ENCODE measurements at regions not wholly inside any gene's neighbourhood (a gene's known extent, or its start where the extent isn't known, plus 50 kb on each side); places are given as distances from the start of the nearest gene placed in this dataset.

- H3K27me3 ChIP-seq, result no peaks in the 10 kb centered on the region
- WGBS, result 94% methylated on average over 20 of the region's 27 CpGs
- TF ChIP-seq CTCF (IDR thresholded peaks at IDR 0.05) (no peak), POLR2A (IDR thresholded peaks at IDR 0.05) (no peak), POLR2AphosphoS5 (IDR thresholded peaks at IDR 0.05) (no peak), EP300 (IDR thresholded peaks at IDR 0.05) (no peak)
- H3K27ac ChIP-seq, result no peak overlapping the region
- no peak overlapping the region for H3K4me3 ChIP-seq
- H3K9me3 ChIP-seq, result no peaks in the 10 kb centered on the region
- H3K36me3 ChIP-seq, result no peaks in the 10 kb centered on the region
- H3K4me1 ChIP-seq, result no peaks in the 10 kb centered on the region
- DNase-seq (ENCODE audit: low spot score in 2 of 2), result no peak
These were observed 256.1 kb downstream of the RPRM start for GRCh38 chr2:153222231-153223165.

- no peak for DNase-seq (ENCODE audit: low spot score in 2 of 2)
- 90% methylated on average over 8 of the region's 11 CpGs for WGBS
These were observed 257.1 kb downstream of the RPRM start for GRCh38 chr2:153221506-153221905.

GRCh38 chr2:153221087-153221486 is 257.5 kb downstream of the RPRM start:
- no peaks in the 10 kb centered on the region for H3K36me3 ChIP-seq
- H3K27me3 ChIP-seq, result no peaks in the 10 kb centered on the region
- H3K4me3 ChIP-seq, result no peak overlapping the region
- TF ChIP-seq POLR2A (IDR thresholded peaks at IDR 0.05) (no peak), POLR2AphosphoS5 (IDR thresholded peaks at IDR 0.05) (no peak), EP300 (IDR thresholded peaks at IDR 0.05) (no peak), CTCF (IDR thresholded peaks at IDR 0.05) (no peak)
- H3K4me1 ChIP-seq, result no peaks in the 10 kb centered on the region
- no peak overlapping the region for H3K27ac ChIP-seq
- no peak for DNase-seq (ENCODE audit: low spot score in 2 of 2)
- 88% methylated on average over 9 of the region's 9 CpGs for WGBS
- no peaks in the 10 kb centered on the region for H3K9me3 ChIP-seq

More at GRCh38 chr2:153221506-153221905, 257.1 kb downstream of the RPRM start:
- TF ChIP-seq POLR2AphosphoS5 (IDR thresholded peaks at IDR 0.05), result no peak
- TF ChIP-seq EP300 (IDR thresholded peaks at IDR 0.05), result no peak
- TF ChIP-seq CTCF (IDR thresholded peaks at IDR 0.05), result no peak
- no peak for TF ChIP-seq POLR2A (IDR thresholded peaks at IDR 0.05)
- Histone ChIP-seq H3K36me3 (no peaks in the 10 kb centered on the region), H3K4me3 (no peak overlapping the region), H3K27me3 (no peaks in the 10 kb centered on the region), H3K9me3 (no peaks in the 10 kb centered on the region), H3K27ac (no peak overlapping the region), H3K4me1 (no peaks in the 10 kb centered on the region)

- Histone ChIP-seq H3K36me3 (no peaks in the 10 kb centered on the region), H3K27ac (no peak overlapping the region), H3K9me3 (no peaks in the 10 kb centered on the region), H3K27me3 (no peaks in the 10 kb centered on the region), H3K4me3 (no peak overlapping the region), H3K4me1 (no peaks in the 10 kb centered on the region)
- TF ChIP-seq CTCF (IDR thresholded peaks at IDR 0.05) (no peak), EP300 (IDR thresholded peaks at IDR 0.05) (no peak)
- DNase-seq (ENCODE audit: low spot score in 2 of 2), result no peak
These were observed 259.7 kb downstream of the RPRM start for GRCh38 chr2:153218851-153219250.

GRCh38 chr2:153214337-153214736 is 264.2 kb downstream of the RPRM start:
- H3K9me3 ChIP-seq, result no peaks in the 10 kb centered on the region
- H3K4me1 ChIP-seq, result no peaks in the 10 kb centered on the region
- 68% methylated on average over 1 of the region's 1 CpG for WGBS
- no peak overlapping the region for H3K27ac ChIP-seq
- no peak for DNase-seq (ENCODE audit: low spot score in 2 of 2)
- H3K27me3 ChIP-seq, result no peaks in the 10 kb centered on the region
- H3K4me3 ChIP-seq, result no peak overlapping the region
- H3K36me3 ChIP-seq, result no peaks in the 10 kb centered on the region
- no peak for TF ChIP-seq POLR2AphosphoS5 (IDR thresholded peaks at IDR 0.05)
- TF ChIP-seq EP300 (IDR thresholded peaks at IDR 0.05), result no peak
- TF ChIP-seq CTCF (IDR thresholded peaks at IDR 0.05), result no peak
- TF ChIP-seq POLR2A (IDR thresholded peaks at IDR 0.05), result no peak
